ENCODE measurements at regions not wholly inside any gene's neighbourhood (a gene's known extent, or its start where the extent isn't known, plus 50 kb on each side); places are given as distances from the start of the nearest gene placed in this dataset.

GRCh38 chr5:113761594-113761993 lies 248.1 kb downstream of the YTHDC2 start:
- H3K36me3 Mint-ChIP-seq (ENCODE audit: insufficient read depth in 1 of 3, low read depth in 3 of 3): peaks cover 10 to 13% (median 13%) of the 10 kb centered on the region in 3 experiments
- WGBS (ENCODE audit: extremely low coverage, insufficient read length, low lambda C conversion rate): no CpG with 5 or more reads among the region's 1 CpG

More at GRCh38 chr5:113761594-113761993, 248.1 kb downstream of the YTHDC2 start:
- no peak overlapping the region for H4K8ac ChIP-seq (replicated peaks; ENCODE audit: insufficient read length, low read depth, low read length)
- H3K79me2 ChIP-seq (ENCODE audit: insufficient read depth, low read length): no peaks in the 10 kb centered on the region
- H3K4me2 ChIP-seq (ENCODE audit: insufficient read depth, insufficient read length, low read length): no peak overlapping the region
- H4K20me1 ChIP-seq (ENCODE audit: control insufficient read depth, insufficient read depth, insufficient read length): no peaks in the 10 kb centered on the region
- DNase-seq: no peak
- H3K4ac ChIP-seq (ENCODE audit: low read depth, low read length): no peak overlapping the region
- H3K79me1 ChIP-seq (ENCODE audit: insufficient read depth, low read depth, low read length, poor library complexity, severe bottlenecking): no peaks in the 10 kb centered on the region
- H2BK12ac ChIP-seq (ENCODE audit: insufficient read length, low read depth, low read length): no peak overlapping the region
- H2BK120ac ChIP-seq (ENCODE audit: low read depth, low read length, poor library complexity, severe bottlenecking): no peak overlapping the region
- no peak overlapping the region for H3K9ac ChIP-seq (ENCODE audit: extremely low read depth, insufficient read length, low read length)
- H4K91ac ChIP-seq (ENCODE audit: insufficient read length, low read depth, low read length): no peak overlapping the region
- TF ChIP-seq, protein P1, sequence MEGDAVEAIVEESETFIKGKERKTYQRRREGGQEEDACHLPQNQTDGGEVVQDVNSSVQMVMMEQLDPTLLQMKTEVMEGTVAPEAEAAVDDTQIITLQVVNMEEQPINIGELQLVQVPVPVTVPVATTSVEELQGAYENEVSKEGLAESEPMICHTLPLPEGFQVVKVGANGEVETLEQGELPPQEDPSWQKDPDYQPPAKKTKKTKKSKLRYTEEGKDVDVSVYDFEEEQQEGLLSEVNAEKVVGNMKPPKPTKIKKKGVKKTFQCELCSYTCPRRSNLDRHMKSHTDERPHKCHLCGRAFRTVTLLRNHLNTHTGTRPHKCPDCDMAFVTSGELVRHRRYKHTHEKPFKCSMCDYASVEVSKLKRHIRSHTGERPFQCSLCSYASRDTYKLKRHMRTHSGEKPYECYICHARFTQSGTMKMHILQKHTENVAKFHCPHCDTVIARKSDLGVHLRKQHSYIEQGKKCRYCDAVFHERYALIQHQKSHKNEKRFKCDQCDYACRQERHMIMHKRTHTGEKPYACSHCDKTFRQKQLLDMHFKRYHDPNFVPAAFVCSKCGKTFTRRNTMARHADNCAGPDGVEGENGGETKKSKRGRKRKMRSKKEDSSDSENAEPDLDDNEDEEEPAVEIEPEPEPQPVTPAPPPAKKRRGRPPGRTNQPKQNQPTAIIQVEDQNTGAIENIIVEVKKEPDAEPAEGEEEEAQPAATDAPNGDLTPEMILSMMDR (conservative IDR thresholded peaks at IDR 0.05): no peak
- no peaks in the 10 kb centered on the region for H3K4me1 ChIP-seq (ENCODE audit: insufficient read depth, low read length)
- H3K27ac ChIP-seq (ENCODE audit: insufficient read length, low read depth, low read length): no peak overlapping the region
- H3K23ac ChIP-seq (ENCODE audit: insufficient read length, low read depth, low read length): no peak overlapping the region
- H2AFZ ChIP-seq (ENCODE audit: low read length): no peak overlapping the region
- H2BK15ac ChIP-seq (ENCODE audit: low read depth, low read length): no peak overlapping the region
- no peak overlapping the region for H3K56ac ChIP-seq (ENCODE audit: insufficient read length, low read depth, low read length)
- H2BK5ac ChIP-seq (ENCODE audit: insufficient read length, low read length): no peak overlapping the region
- peaks cover 10 to 12% of the 10 kb centered on the region in 2 experiments for H3K4me1 Mint-ChIP-seq
- no peaks in the 10 kb centered on the region for H3K27me3 ChIP-seq (ENCODE audit: insufficient read depth, low read length)
- H3K27me3 Mint-ChIP-seq (ENCODE audit: low read depth): no peaks in the 10 kb centered on the region; the same call in 1 of the 2 replicates
- no peaks in the 10 kb centered on the region for H3K9me3 ChIP-seq (ENCODE audit: control insufficient read depth, low read depth, low read length)
- H3K14ac ChIP-seq (ENCODE audit: insufficient read depth, low read length): no peak overlapping the region
- H3T11ph ChIP-seq (ENCODE audit: low read length): no peak overlapping the region
- H2AK5ac ChIP-seq (ENCODE audit: insufficient read length, low read length): no peak overlapping the region
- H3K18ac ChIP-seq (ENCODE audit: insufficient read length, low read depth, low read length): no peak overlapping the region
- H4K5ac ChIP-seq (ENCODE audit: insufficient read length, low read depth, low read length): no peak overlapping the region
- H3K27ac Mint-ChIP-seq: no peak overlapping the region
- no peak overlapping the region for H2BK20ac ChIP-seq (ENCODE audit: low read depth, low read length, poor library complexity, severe bottlenecking)
- H3K9me3 Mint-ChIP-seq: peaks cover 12 to 27% of the 10 kb centered on the region in 2 experiments
- H3K4me3 Mint-ChIP-seq: no peak overlapping the region
- H3K23me2 ChIP-seq (ENCODE audit: insufficient read length, low read depth, low read length, poor library complexity, severe bottlenecking): no peaks in the 10 kb centered on the region
